ENCODE measurements at regions not wholly inside any gene's neighbourhood (a gene's known extent, or its start where the extent isn't known, plus 50 kb on each side); places are given as distances from the start of the nearest gene placed in this dataset.

DNA sequence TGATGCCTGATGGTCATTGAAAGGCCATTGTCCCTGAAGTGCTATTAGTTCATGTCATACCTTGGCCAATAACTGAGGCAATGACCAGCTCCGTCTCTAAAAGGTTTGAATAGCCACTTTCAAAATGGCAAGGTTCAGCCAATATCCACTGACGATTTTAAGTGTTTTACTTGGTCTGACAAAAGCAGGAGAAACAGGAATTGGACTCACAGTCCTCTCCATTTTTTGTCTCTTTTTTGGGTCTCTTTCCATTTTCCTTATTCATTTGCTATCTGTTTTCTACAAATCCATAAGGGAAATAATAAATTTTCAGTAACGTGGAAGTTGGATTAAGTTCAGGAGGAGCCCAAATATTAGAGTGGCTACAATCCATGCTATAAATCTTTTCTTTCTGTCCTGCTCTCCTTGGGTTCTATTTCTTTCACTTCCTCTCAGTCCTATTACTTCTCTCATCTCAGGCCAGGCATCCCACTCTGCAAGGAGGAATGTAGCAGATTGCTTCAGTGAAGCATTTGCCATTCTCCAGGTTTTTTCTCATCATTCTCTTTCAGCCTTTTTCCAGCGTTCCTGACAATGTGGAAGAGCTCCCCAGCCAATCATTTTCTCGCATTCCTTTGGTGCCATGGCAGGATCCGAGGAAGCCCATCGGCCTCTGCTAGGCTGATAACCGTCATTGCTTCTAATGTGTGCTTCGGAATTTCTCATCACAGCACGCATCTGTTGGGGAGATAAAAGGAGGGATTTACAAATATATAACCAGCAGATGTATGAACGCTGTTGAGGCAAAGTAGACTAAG, 414.5 kb downstream of the ADGRL2 start:
- H3K27me3 Mint-ChIP-seq (ENCODE audit: low read depth) = no peaks in the 10 kb centered on the region

GRCh38 chr1:82214606-82215005, 413.9 kb downstream of the ADGRL2 start:
- H3K4me3 Mint-ChIP-seq = no peak overlapping the region
- H3K27me3 Mint-ChIP-seq (ENCODE audit: low read depth) = no peaks in the 10 kb centered on the region
- H3K36me3 Mint-ChIP-seq (ENCODE audit: low read depth) = no peaks in the 10 kb centered on the region
- H3K9me3 Mint-ChIP-seq = no peaks in the 10 kb centered on the region
- no peak overlapping the region for H3K27ac Mint-ChIP-seq
- H3K4me1 Mint-ChIP-seq (ENCODE audit: low read depth) = no peaks in the 10 kb centered on the region

More for the DNA sequence above, 414.5 kb downstream of the ADGRL2 start:
- H3K27ac Mint-ChIP-seq = no peak overlapping the region
- no peaks in the 10 kb centered on the region for H3K9me3 Mint-ChIP-seq
- H3K4me3 Mint-ChIP-seq = no peak overlapping the region
- H3K4me1 Mint-ChIP-seq (ENCODE audit: low read depth) = no peaks in the 10 kb centered on the region
- H3K36me3 Mint-ChIP-seq (ENCODE audit: low read depth) = no peaks in the 10 kb centered on the region

GRCh38 chr1:82197606-82198005, 396.9 kb downstream of the ADGRL2 start:
- H3K27ac Mint-ChIP-seq = no peak overlapping the region

GRCh38 chr1:82195245-82195644, 394.5 kb downstream of the ADGRL2 start:
- Mint-ChIP-seq H3K36me3 (ENCODE audit: low read depth) (no peaks in the 10 kb centered on the region), H3K9me3 (no peaks in the 10 kb centered on the region), H3K27ac (no peak overlapping the region), H3K27me3 (ENCODE audit: low read depth) (no peaks in the 10 kb centered on the region), H3K4me3 (no peak overlapping the region), H3K4me1 (ENCODE audit: low read depth) (no peaks in the 10 kb centered on the region)

More at GRCh38 chr1:82197606-82198005, 396.9 kb downstream of the ADGRL2 start:
- Mint-ChIP-seq H3K36me3 (ENCODE audit: low read depth) (no peaks in the 10 kb centered on the region), H3K4me1 (ENCODE audit: low read depth) (no peaks in the 10 kb centered on the region), H3K4me3 (no peak overlapping the region), H3K9me3 (no peaks in the 10 kb centered on the region), H3K27me3 (ENCODE audit: low read depth) (no peaks in the 10 kb centered on the region)

DNA sequence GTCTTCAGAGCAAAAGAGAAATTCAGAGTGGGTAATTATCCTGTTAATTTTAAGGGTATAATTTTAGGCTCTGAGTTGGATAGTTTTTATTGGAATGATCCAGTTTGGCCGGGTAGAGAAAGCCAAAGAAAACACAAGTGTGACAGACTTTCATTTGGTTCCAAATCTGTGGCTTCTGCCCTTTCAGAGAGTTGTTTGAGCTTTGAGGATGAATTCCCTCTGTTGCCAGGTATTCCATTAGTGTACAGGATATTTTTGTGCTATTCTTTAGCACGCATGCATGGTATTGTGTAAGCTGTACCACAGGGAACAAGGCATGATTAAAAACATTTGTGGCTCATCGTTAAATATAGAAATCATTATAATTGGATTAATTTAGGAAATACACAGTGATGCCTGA, 384.4 kb downstream of the ADGRL2 start:
- no peak overlapping the region for H3K4me3 Mint-ChIP-seq
- no peaks in the 10 kb centered on the region for H3K4me1 Mint-ChIP-seq (ENCODE audit: low read depth)
- no peaks in the 10 kb centered on the region for H3K36me3 Mint-ChIP-seq (ENCODE audit: low read depth)
- no peaks in the 10 kb centered on the region for H3K9me3 Mint-ChIP-seq
- no peak overlapping the region for H3K27ac Mint-ChIP-seq
- no peaks in the 10 kb centered on the region for H3K27me3 Mint-ChIP-seq (ENCODE audit: low read depth)

DNA sequence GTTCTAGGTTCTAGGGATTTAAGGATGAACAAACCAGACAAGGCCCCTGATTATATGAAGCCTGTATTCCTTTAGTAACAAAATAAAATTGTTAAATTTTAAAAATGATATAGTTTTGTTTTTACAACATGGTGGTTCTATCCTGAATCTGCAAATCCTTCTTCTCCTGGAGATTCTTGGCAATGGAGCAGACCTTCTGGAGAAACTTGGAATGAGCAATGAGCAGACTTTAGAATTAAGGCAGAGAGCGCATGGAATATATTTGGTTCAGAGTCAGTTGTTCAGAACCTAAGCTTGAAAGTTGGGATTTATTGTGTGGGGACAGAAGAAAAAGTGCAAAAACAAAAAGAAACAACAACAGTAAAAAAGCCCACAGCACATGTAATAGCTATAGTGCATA, 381.1 kb downstream of the ADGRL2 start:
- Mint-ChIP-seq H3K4me1 (ENCODE audit: low read depth) (no peaks in the 10 kb centered on the region), H3K36me3 (ENCODE audit: low read depth) (no peaks in the 10 kb centered on the region), H3K9me3 (no peaks in the 10 kb centered on the region), H3K4me3 (no peak overlapping the region), H3K27me3 (ENCODE audit: low read depth) (no peaks in the 10 kb centered on the region), H3K27ac (no peak overlapping the region)

GRCh38 chr1:82179131-82179530, 378.4 kb downstream of the ADGRL2 start:
- Mint-ChIP-seq H3K36me3 (ENCODE audit: low read depth) (no peaks in the 10 kb centered on the region), H3K4me3 (no peak overlapping the region), H3K27ac (no peak overlapping the region), H3K4me1 (ENCODE audit: low read depth) (no peaks in the 10 kb centered on the region), H3K9me3 (no peaks in the 10 kb centered on the region), H3K27me3 (ENCODE audit: low read depth) (no peaks in the 10 kb centered on the region)

- Mint-ChIP-seq H3K4me3 (no peak overlapping the region), H3K27ac (no peak overlapping the region), H3K4me1 (ENCODE audit: low read depth) (no peaks in the 10 kb centered on the region), H3K36me3 (ENCODE audit: low read depth) (no peaks in the 10 kb centered on the region), H3K27me3 (ENCODE audit: low read depth) (no peaks in the 10 kb centered on the region), H3K9me3 (no peaks in the 10 kb centered on the region)
These were observed 376.5 kb downstream of the ADGRL2 start for GRCh38 chr1:82177192-82177591.

DNA sequence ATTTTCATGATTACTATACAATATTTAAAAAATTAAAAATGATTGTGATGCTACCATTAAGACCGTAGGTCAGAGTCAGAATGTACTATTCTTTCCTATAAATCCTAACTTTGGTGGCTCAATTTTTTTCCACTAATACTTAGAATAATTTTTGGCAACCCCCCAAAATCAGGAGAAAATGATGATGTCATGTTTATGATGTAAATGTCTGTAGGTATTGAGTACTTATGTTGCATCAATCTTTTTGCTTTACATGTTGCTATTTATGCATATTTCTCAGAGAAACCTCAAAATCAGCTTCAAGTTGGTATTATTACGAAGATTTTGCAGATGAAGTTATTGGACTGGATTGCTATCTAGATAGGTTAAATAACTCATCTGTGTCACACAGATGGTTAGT, 371.2 kb downstream of the ADGRL2 start:
- H3K9me3 Mint-ChIP-seq = no peaks in the 10 kb centered on the region
- no peak overlapping the region for H3K4me3 Mint-ChIP-seq
- H3K27ac Mint-ChIP-seq = no peak overlapping the region
- H3K4me1 Mint-ChIP-seq (ENCODE audit: low read depth) = no peaks in the 10 kb centered on the region
- H3K27me3 Mint-ChIP-seq (ENCODE audit: low read depth) = no peaks in the 10 kb centered on the region
- no peaks in the 10 kb centered on the region for H3K36me3 Mint-ChIP-seq (ENCODE audit: low read depth)

DNA sequence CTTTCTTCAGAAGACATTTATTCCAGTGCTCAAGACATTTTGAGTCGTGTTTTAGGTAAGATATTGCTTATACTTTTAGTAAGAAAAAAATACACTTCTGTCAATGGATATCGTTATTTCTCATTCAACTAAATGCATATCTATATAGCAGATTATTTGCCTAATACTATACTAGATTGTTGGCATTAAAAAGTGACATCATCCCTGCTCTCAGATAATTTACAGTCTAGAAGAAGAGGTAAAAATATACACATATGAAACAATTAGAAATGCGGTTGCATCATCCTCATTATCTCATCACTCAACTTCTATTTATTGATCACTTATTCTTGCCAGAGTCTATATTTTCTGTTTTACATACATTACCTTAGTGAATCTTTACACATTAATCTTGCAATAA, 367.7 kb downstream of the ADGRL2 start:
- no peaks in the 10 kb centered on the region for H3K9me3 Mint-ChIP-seq
- H3K27ac Mint-ChIP-seq = no peak overlapping the region
- no peak overlapping the region for H3K4me3 Mint-ChIP-seq
- H3K4me1 Mint-ChIP-seq (ENCODE audit: low read depth) = no peaks in the 10 kb centered on the region
- H3K36me3 Mint-ChIP-seq (ENCODE audit: low read depth) = no peaks in the 10 kb centered on the region
- no peaks in the 10 kb centered on the region for H3K27me3 Mint-ChIP-seq (ENCODE audit: low read depth)

GRCh38 chr1:82165304-82165703, 364.6 kb downstream of the ADGRL2 start:
- H3K27ac Mint-ChIP-seq = no peak overlapping the region
- no peaks in the 10 kb centered on the region for H3K27me3 Mint-ChIP-seq (ENCODE audit: low read depth)
- H3K9me3 Mint-ChIP-seq = no peaks in the 10 kb centered on the region
- no peak overlapping the region for H3K4me3 Mint-ChIP-seq
- H3K36me3 Mint-ChIP-seq (ENCODE audit: low read depth) = no peaks in the 10 kb centered on the region
- peaks cover 21% of the 10 kb centered on the region for H3K4me1 Mint-ChIP-seq (ENCODE audit: low read depth)

DNA sequence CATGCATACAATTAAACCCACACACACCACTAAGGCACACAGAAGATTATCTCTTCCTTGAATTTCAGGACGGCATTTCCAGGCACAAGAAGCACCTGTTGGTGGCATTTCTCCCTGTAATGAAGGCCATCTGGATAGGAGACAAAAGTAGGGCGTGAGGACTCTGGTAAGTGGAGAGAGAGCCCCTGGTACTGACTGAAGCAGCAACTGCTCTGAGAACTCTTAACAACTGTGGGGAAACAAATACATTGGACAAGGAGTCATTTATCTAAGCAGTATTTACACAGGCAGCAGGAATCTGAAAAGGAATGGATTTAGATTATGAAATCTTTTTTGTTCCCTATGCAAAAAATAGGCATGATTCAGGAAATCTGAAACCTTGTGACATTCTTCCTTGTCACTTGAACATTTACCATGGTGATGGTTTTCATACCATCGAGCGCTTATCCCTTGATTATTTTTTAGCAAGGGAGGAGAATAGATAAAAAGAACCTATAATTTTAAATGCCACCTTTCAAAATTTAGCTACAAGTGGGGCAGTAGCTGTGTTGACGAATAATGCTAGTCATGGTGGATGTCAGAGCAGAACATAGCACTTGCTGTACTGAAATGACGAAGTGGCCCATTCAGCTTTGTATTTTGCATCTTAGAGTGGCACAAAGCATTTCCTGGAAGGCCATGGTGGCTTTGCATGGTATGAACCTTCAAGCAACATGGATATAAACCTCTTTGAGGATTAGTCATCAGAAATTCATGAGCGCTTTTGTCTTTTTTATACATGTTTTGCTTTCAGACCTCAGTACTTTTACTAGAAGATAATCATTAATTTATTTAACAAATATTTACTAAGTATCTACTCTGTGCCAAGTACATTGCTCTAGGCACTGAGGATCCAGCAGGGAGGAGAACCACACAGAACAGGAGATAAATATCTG, 362.0 kb downstream of the ADGRL2 start:
- Mint-ChIP-seq H3K4me1 (ENCODE audit: low read depth) (peaks cover 24% of the 10 kb centered on the region), H3K9me3 (no peaks in the 10 kb centered on the region), H3K4me3 (no peak overlapping the region), H3K27me3 (ENCODE audit: low read depth) (no peaks in the 10 kb centered on the region), H3K36me3 (ENCODE audit: low read depth) (no peaks in the 10 kb centered on the region), H3K27ac (peak overlapping the region; percentile 84)

GRCh38 chr1:82161700-82162141, 361.0 kb downstream of the ADGRL2 start:
- Mint-ChIP-seq H3K27ac (peak overlapping the region; percentile 84), H3K9me3 (no peaks in the 10 kb centered on the region), H3K36me3 (ENCODE audit: low read depth) (no peaks in the 10 kb centered on the region), H3K4me3 (peak overlapping the region; percentile 75), H3K27me3 (ENCODE audit: low read depth) (no peaks in the 10 kb centered on the region), H3K4me1 (ENCODE audit: low read depth) (peaks cover 24% of the 10 kb centered on the region)

GRCh38 chr1:82160903-82161302, 360.2 kb downstream of the ADGRL2 start:
- Mint-ChIP-seq H3K27me3 (ENCODE audit: low read depth) (no peaks in the 10 kb centered on the region), H3K4me3 (peak overlapping the region; percentile 39), H3K4me1 (ENCODE audit: low read depth) (peaks cover 24% of the 10 kb centered on the region), H3K36me3 (ENCODE audit: low read depth) (no peaks in the 10 kb centered on the region), H3K9me3 (peaks cover 2% of the 10 kb centered on the region), H3K27ac (peak overlapping the region; percentile 74)

GRCh38 chr1:82160036-82160435, 359.3 kb downstream of the ADGRL2 start:
- Mint-ChIP-seq H3K27ac (no peak overlapping the region), H3K27me3 (ENCODE audit: low read depth) (no peaks in the 10 kb centered on the region), H3K36me3 (ENCODE audit: low read depth) (no peaks in the 10 kb centered on the region), H3K9me3 (peaks cover 5% of the 10 kb centered on the region), H3K4me1 (ENCODE audit: low read depth) (peaks cover 24% of the 10 kb centered on the region), H3K4me3 (no peak overlapping the region)

Data from T-helper 1 cell treated with Interleukin-12 subunit alpha and Interleukin-12 subunit beta and Interleukin-4 antibody, amounts not matched to agents 30 μg/mL and 1 μg/mL, for 36 hours (primary cell).